OCI-LY3 (cell line): ENCODE measurements at regions not wholly inside any gene's neighbourhood (a gene's known extent, or its start where the extent isn't known, plus 50 kb on each side); places are given as distances from the start of the nearest gene placed in this dataset.

Source experiments
- H2AFZ ChIP-seq: fragments of 200-600, 300-600 bp; shearing (Covaris generic); 2 replicates; pipeline ENCODE4 v1.6.0; 2014; ENCODE audit warnings: antibody characterized with exemption, low read depth, low read length
- H3K27ac ChIP-seq: fragments of 200-600, 300-600 bp; sonication (generic); 2 replicates; pipeline ENCODE4 v1.5.1; 2014; ENCODE audit warnings: mild to moderate bottlenecking, low read length, moderate library complexity, mixed read lengths
- H3K27me3 ChIP-seq: fragments of 200-600, 300-600 bp; sonication (generic); 2 replicates; pipeline ENCODE4 v1.6.1; 2014; ENCODE audit warnings: low read depth, low read length, mixed read lengths
- H3K36me3 ChIP-seq: fragments of 200-600, 300-600 bp; sonication (generic); replicated peaks from 2 replicates; pipeline ENCODE3; 2014; ENCODE audit warnings: low read depth, low read length, mixed read lengths
- H3K4me1 ChIP-seq: fragments of 300-600, 200-600 bp; sonication (generic); 2 replicates; pipeline ENCODE4 v1.6.1; 2014; ENCODE audit warnings: low read length, mixed read lengths
- H3K4me2 ChIP-seq: fragments of 200-600, 300-600 bp; sonication (generic); 2 replicates; pipeline ENCODE4 v1.6.1; 2014; ENCODE audit warnings: low read length, mixed read lengths
- H3K4me3 ChIP-seq: fragments of 300-600, 200-600 bp; sonication (generic); 2 replicates; pipeline ENCODE4 v1.5.1; 2014; ENCODE audit warnings: antibody characterized with exemption, mild to moderate bottlenecking, low read length, moderate library complexity
- H3K79me2 ChIP-seq: fragments of 300-600, 200-600 bp; shearing (Covaris generic); 2 replicates; pipeline ENCODE4 v1.6.1; 2014; ENCODE audit warnings: mild to moderate bottlenecking, low read length, mixed read lengths
- H3K9ac ChIP-seq: fragments of 300-600, 200-600 bp; shearing (Covaris generic); 2 replicates; pipeline ENCODE4 v1.6.0; 2014; ENCODE audit warnings: mild to moderate bottlenecking, low read length, moderate library complexity
- H3K9me3 ChIP-seq: fragments of 200-600, 300-600 bp; shearing (Covaris generic); 2 replicates; pipeline ENCODE4 v1.6.1; 2014; ENCODE audit warnings: low read length, mixed read lengths; ENCODE audit not compliant: insufficient read depth
- H4K20me1 ChIP-seq: fragments of 200-600, 300-600 bp; sonication (generic); 2 replicates; pipeline ENCODE4 v1.6.1; 2016; ENCODE audit warnings: low read length, mixed read lengths; ENCODE audit not compliant: insufficient read depth
- CTCF ChIP-seq: fragments of 200-600, 300-600 bp; sonication (generic); IDR thresholded peaks from 2 replicates; pipeline ENCODE4 v1.5.1; 2014; ENCODE audit warnings: antibody characterized with exemption, low read length, low read depth
- EZH2phosphoT487 ChIP-seq: fragments of 200-600 bp; shearing (Covaris generic); IDR thresholded peaks from 2 replicates; pipeline ENCODE4 v1.6.1; 2018; ENCODE audit warnings: antibody characterized with exemption, mixed run types, low read depth

GRCh38 chr6:9594746-9595145 lies 820.1 kb downstream of the TFAP2A start:
- Histone ChIP-seq H3K27me3 (no peaks in the 10 kb centered on the region), H4K20me1 (no peaks in the 10 kb centered on the region), H3K4me3 (no peak overlapping the region), H3K27ac (no peak overlapping the region), H3K79me2 (no peaks in the 10 kb centered on the region), H3K4me2 (no peak overlapping the region), H3K9ac (no peak overlapping the region), H2AFZ (no peak overlapping the region), H3K9me3 (no peaks in the 10 kb centered on the region), H3K36me3 (no peaks in the 10 kb centered on the region), H3K4me1 (no peaks in the 10 kb centered on the region)
- TF ChIP-seq CTCF (no peak), EZH2phosphoT487 (no peak)

GRCh38 chr6:9593554-9593953 lies 821.3 kb downstream of the TFAP2A start:
- H3K36me3 ChIP-seq = no peaks in the 10 kb centered on the region
- H3K79me2 ChIP-seq = no peaks in the 10 kb centered on the region
- H3K4me2 ChIP-seq = no peak overlapping the region
- H3K27me3 ChIP-seq = no peaks in the 10 kb centered on the region
- no peaks in the 10 kb centered on the region for H3K9me3 ChIP-seq
- no peaks in the 10 kb centered on the region for H4K20me1 ChIP-seq
- H3K27ac ChIP-seq = no peak overlapping the region
- TF ChIP-seq CTCF = no peak
- TF ChIP-seq EZH2phosphoT487 = no peak
- no peak overlapping the region for H3K9ac ChIP-seq
- H2AFZ ChIP-seq = no peak overlapping the region
- no peak overlapping the region for H3K4me3 ChIP-seq
- no peaks in the 10 kb centered on the region for H3K4me1 ChIP-seq

GRCh38 chr6:9583753-9584352 lies 831.0 kb downstream of the TFAP2A start:
- Histone ChIP-seq H3K4me1 (no peaks in the 10 kb centered on the region), H2AFZ (no peak overlapping the region), H3K9me3 (no peaks in the 10 kb centered on the region), H3K36me3 (no peaks in the 10 kb centered on the region), H3K4me2 (no peak overlapping the region), H3K9ac (no peak overlapping the region), H3K27me3 (no peaks in the 10 kb centered on the region), H4K20me1 (no peaks in the 10 kb centered on the region), H3K27ac (no peak overlapping the region), H3K79me2 (no peaks in the 10 kb centered on the region), H3K4me3 (no peak overlapping the region)
- no peak for TF ChIP-seq CTCF
- no peak for TF ChIP-seq EZH2phosphoT487

- no peaks in the 10 kb centered on the region for H3K79me2 ChIP-seq
- H3K9ac ChIP-seq = no peak overlapping the region
- no peaks in the 10 kb centered on the region for H3K4me1 ChIP-seq
- no peaks in the 10 kb centered on the region for H3K27me3 ChIP-seq
- no peaks in the 10 kb centered on the region for H3K9me3 ChIP-seq
- no peak overlapping the region for H2AFZ ChIP-seq
- no peak overlapping the region for H3K4me2 ChIP-seq
- H3K36me3 ChIP-seq = no peaks in the 10 kb centered on the region
- TF ChIP-seq CTCF = no peak
- TF ChIP-seq EZH2phosphoT487 = no peak
- H3K27ac ChIP-seq = no peak overlapping the region
- H4K20me1 ChIP-seq = no peaks in the 10 kb centered on the region
- H3K4me3 ChIP-seq = no peak overlapping the region
Observed at GRCh38 chr6:9581155-9581554, 833.7 kb downstream of the TFAP2A start.
